GM10248 (cell line): ENCODE measurements at regions not wholly inside any gene's neighbourhood (a gene's known extent, or its start where the extent isn't known, plus 50 kb on each side); places are given as distances from the start of the nearest gene placed in this dataset.

Source experiments
- CTCF ChIA-PET: fragments of 300-600 bp; sonication (Branson Sonifier 250); formaldehyde crosslinking; extraction: SDS; loops from one replicate; lab custom pipeline; 2021; ENCODE audit warnings: antibody characterized with exemption; lab: Yijun Ruan, JAX
- POLR2A ChIA-PET: fragments of 350-650 bp; sonication (Branson Sonifier 250); formaldehyde crosslinking; extraction: SDS; loops from one replicate; lab custom pipeline; 2020; ENCODE audit warnings: antibody characterized with exemption; lab: Yijun Ruan, JAX
- DNase-seq: peaks from one replicate; pipeline ENCODE4 v3.0.0; 2012; ENCODE audit errors: extremely low spot score
- CTCF ChIP-seq: IDR thresholded peaks from 2 replicates; pipeline ENCODE4 v1.5.1; 2012; ENCODE audit warnings: mild to moderate bottlenecking, low read depth; ENCODE audit errors: extremely low read depth, missing control alignments, control extremely low read depth

GRCh38 chr13:32859707-32860292, 156.4 kb upstream of the KL start:
- CTCF ChIA-PET: interaction anchor here (1.3 to 3.4 kb wide), 4 partner anchors 7 to 13 kb away, joined by 4 to 13 read pairs (median 5); no protein-coding TSS in a partner anchor
- DNase-seq: no peak
- TF ChIP-seq CTCF: no peak

GRCh38 chr13:32861304-32861703, 154.9 kb upstream of the KL start:
- TF ChIP-seq CTCF: no peak
- DNase-seq: no peak
- ChIA-PET POLR2A (no interaction called here), CTCF (interaction anchor here (1.0 to 3.4 kb wide), 4 partner anchors 9 to 35 kb away, joined by 4 to 13 read pairs (median 5); no protein-coding TSS in a partner anchor)

More at GRCh38 chr13:32859707-32860292, 156.4 kb upstream of the KL start:
- POLR2A ChIA-PET: no interaction called here

- ChIA-PET CTCF (interaction anchor here (1.2 to 2.1 kb wide), 2 partner anchors 9 to 11 kb away, joined by 5 to 6 read pairs; no protein-coding TSS in a partner anchor), POLR2A (no interaction called here)
Observed at GRCh38 chr13:32863596-32863995, 152.6 kb upstream of the KL start.

GRCh38 chr13:32866921-32867320, 149.3 kb upstream of the KL start:
- CTCF ChIA-PET: no interaction called here
- POLR2A ChIA-PET: no interaction called here
- DNase-seq: no peak
- no peak for TF ChIP-seq CTCF

More at GRCh38 chr13:32863596-32863995, 152.6 kb upstream of the KL start:
- no peak for DNase-seq
- no peak for TF ChIP-seq CTCF

GRCh38 chr13:32877491-32877890, 138.7 kb upstream of the KL start:
- CTCF ChIA-PET: interaction anchor here (0.8 to 1.5 kb wide), 2 partner anchors 16 to 20 kb away, joined by 3 to 4 read pairs; no protein-coding TSS in a partner anchor
- no peak for TF ChIP-seq CTCF
- no peak for DNase-seq
- POLR2A ChIA-PET: no interaction called here

- POLR2A ChIA-PET: no interaction called here
- CTCF ChIA-PET: interaction anchor here (1.5 kb wide), 1 partner anchor 17 kb away, joined by 4 read pairs; no protein-coding TSS in a partner anchor
- DNase-seq: no peak
- no peak for TF ChIP-seq CTCF
Observed at GRCh38 chr13:32878163-32878562, 138.1 kb upstream of the KL start.
